OCI-LY3 (cell line): ENCODE measurements at regions not wholly inside any gene's neighbourhood (a gene's known extent, or its start where the extent isn't known, plus 50 kb on each side); places are given as distances from the start of the nearest gene placed in this dataset.

Experiments
- CTCF ChIP-seq: fragments of 200-600, 300-600 bp; sonication (generic); IDR thresholded peaks from 2 replicates; pipeline ENCODE4 v1.5.1; 2014; ENCODE audit warnings: antibody characterized with exemption, low read length, low read depth
- EZH2phosphoT487 ChIP-seq: fragments of 200-600 bp; shearing (Covaris generic); IDR thresholded peaks from 2 replicates; pipeline ENCODE4 v1.6.1; 2018; ENCODE audit warnings: antibody characterized with exemption, mixed run types, low read depth

DNA sequence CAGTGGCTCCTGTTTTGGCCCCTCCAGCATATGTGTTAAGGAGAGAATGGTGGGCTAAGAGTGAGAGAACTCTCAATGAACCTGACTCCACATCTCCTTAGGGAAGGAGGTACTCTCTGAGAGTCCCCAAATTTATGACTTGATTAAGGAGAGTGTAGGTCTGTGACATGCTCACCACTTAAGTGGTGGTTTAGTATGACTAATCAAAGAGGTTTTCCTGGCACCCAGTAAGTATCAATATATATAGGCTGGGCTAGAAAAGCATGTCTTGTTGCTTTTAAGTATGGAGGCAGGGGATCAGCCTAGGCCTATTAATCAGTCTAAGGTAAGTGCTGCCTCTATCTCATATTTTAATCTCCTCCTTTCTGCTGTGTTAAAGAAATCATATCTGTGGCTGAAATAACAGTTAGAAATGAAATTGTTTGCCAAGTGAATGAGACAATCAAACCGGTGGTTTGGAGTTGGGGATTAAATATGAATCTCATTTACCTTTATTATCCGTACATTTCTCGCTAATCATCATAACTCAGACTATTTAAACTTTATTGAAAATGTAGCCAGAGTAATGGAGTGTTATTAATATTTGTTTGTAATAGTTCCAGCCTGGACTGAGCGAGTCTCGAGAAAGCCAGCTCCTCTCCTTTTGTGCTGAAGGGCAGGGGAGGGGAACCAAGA lies 107.7 kb upstream of the MEIS1 start:
- TF ChIP-seq EZH2phosphoT487 (no peak), CTCF (no peak)
